ENCODE measurements at regions not wholly inside any gene's neighbourhood (a gene's known extent, or its start where the extent isn't known, plus 50 kb on each side); places are given as distances from the start of the nearest gene placed in this dataset.
A peak's percentile ranks its signal among the peaks of the same experiment; 100 is the strongest.
"Not testable (repeated sequence)": the region's sequence is repeated elsewhere in the genome, so short reads cannot be mapped to it uniquely, and the experiment has no call there.

DNA sequence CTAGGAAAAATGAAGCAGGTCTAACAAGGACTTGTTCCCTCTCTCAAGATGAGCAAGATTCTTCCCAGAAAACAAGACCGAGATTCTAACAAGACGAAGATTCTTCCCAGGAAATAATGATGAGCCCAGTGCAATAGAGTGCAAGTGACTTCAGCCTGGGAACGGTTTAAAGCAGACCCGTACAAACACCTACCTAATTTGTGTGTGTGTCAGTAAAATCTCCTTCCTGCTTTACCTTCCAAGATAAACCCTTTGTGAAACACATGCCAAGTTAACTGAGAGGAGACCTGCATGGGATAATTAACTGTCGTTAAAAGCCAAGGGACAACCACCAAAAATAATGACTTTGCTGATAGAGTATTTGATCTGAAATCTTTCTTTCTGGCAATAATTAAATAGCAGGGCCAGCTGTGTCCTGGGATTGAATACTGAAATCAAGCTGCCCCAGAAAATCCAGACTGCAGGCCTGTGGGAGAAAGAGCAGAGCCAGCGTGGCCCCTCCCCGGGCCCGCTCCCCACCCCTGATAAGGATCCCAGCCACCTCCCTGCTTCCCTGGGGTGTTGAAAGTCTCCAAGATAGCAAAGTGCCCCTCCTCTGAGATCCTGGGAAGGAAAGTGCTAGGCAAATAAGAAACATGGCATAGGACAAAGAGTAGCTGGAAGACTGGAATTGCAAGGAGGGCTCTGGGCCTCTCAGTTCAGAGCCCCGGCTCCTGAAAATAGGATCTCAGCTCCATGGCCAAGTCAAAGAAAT is 145.5 kb downstream of the CYP26B1 start:
- no peak for DNase-seq

DNA sequence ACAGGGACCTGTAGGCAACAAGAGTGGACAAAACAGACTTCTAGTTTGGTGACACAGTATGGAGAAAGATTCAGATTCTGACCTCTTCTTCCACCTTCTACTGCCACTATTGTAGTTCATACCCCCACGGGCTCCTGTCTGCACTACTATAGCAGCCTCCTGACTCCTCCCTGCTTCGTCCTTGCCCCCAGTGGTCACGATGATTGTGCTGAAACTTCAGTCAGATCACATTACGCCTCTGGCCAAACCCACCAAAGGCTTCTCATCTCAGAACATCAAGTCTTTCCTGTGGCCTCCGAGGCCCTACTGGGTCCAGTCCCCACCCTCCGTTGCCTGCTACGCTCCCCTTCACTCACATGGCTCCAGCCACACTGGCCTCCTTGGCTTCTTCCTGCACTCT is 147.6 kb downstream of the CYP26B1 start:
- no peak for DNase-seq

DNA sequence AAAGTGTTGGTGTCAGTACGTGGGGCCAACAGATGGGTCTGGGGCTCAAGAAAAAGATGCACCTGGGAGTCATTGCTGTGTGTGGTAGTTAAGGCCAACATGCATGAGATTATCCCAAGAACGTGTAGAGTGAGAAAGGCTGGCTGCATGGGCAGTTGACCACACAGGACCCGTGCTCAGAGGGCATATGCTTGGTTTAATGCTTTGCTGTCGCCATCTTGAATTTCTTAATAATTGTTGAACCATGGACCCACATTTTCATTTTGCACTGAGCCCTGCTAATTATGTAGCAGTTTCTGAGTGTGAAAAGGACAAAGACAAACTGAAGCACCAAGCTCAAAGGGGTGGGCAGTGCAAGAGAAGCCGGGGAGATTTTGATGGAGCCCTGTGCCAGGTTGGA is 148.1 kb downstream of the CYP26B1 start:
- no peak for DNase-seq

DNA sequence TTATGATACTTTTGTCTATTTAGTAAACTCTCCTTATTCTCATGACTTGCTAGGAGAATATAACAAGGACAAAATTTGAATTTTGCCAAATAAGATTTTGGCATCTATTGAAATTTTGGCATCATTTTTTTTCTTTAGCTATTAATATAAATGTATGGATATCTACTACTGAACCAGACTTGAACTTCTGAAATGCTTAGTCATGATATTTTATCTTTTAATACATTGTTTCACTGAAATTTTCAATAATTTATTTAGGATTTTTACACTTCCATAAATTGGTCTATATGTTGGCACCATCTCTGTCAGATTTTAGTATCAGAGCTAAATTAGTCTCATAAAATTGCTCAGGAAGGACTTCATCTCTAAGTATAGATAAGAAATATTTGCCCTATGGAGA is 149.8 kb downstream of the CYP26B1 start:
- no peak for DNase-seq

DNA sequence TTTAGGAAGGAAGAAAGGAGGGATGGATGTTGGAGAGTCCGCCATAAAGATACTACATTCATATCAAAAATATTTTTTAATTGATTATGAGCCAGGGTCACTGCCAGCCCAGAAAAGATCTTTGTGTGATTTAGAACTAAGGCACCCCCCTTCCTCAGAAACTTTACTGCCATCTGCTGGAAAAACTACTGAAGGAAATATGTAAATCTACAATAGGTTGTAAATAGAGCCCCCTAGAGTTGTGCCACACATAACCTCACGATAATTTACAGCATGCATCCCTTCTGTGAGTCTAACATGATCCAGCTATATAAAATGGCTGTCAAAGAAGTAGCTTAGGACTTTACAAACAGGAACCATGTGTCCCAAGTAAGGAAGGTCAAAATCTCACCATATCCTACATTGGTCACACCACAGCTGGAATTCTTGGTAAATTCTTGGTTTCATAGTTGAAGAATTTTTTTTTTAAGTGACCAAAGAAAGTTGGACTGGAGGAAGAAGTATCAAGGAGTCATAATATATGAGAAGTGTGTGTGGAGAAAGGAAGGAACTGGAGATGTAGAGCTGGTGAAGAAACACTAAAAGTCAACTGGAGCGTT is 152.5 kb downstream of the CYP26B1 start:
- peak; percentile 6 for DNase-seq

DNA sequence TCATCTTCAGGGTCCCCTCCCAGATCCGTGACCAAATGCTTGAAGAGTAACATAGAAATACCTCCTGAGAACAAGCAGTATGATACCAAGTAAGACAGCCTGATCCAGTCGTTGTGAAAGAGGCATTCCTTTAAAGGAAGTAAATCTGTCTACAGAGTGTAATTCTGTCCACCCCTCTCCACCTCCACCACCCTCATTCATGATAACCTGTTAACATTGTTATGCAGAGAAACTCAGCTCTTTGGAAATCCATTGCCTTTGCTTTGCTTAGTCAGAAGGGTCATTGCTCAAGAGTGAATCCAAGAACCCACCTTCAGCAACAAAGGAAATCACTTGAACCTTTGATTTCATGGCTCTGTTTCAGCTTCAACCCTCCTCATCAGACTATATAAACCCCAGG is 155.6 kb downstream of the CYP26B1 start:
- no peak for DNase-seq

DNA sequence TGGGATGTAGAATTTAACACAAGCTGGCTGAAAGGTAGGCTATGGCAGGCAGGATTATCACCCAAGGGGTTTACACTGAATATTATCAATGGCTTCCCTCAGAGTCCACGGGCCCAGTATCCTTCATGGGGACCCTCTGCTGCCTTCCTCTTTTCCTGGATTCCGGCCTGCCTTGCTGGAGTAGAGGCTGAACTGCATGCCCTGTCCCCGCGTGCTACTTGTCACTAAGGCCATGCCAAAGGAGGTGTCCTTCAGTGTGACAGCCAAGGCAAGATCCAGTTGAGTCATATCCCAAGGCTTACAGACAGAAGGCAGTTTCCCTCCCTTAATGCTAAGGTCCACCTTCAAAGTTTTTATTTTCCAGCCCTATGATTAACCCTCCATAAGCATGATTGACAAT is 156.3 kb downstream of the CYP26B1 start:
- no peak for DNase-seq

DNA sequence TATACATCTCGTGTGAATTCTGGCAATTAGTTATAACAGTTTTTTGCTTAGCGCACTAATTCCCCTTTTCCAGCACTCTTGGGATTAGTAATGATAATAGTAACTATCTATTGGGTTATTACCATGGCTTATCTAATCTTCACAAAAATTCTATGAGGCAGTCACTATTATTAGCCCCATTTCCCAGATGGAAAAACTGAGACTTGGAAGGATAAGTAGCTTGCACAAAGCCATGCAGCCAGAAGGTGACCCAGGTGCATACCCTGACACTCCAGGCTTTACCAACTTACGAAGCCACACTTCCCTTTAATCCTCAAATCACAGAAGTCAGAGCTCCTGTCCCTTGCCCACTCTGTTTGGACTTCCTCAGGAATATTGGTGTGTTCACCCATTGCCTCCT is 156.8 kb downstream of the CYP26B1 start:
- no peak for DNase-seq

DNA sequence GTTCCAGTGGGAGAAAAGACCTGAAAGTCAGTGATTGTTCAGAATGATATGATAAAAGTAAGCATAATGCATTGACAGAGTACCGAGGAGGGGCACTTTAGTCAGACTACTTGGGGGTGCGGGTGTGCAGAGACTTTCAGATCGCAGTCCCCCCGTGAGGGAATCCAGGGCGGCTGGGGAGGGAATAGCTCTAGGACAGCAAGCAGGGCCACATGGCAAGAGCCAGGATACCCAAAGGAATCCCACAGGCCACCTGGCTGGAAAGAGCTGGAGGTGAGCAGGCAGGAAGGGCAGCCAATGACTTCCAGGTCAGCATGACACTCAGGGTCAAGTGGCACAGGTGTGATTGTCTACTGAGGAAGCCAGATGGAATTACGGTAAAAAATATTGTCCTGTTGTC is 157.5 kb downstream of the CYP26B1 start:
- no peak for DNase-seq

DNA sequence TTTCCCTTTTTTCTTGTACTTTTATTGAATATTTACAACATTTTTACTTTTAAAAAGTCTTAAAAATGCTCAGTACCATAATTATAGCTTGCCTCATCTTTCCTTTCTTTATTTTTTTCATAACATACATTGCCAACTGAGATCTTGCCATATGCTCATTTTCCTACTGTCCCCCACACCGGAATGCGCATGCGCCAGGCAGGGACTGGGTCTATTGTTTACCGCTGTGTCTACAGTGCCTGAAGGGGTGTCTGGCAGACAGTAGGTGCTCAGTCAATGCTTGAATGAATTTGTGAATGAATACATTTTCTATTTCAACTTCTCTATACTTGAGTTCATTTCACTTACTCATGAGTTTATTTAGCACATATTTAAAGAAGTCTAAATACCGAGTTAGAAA is 158.0 kb downstream of the CYP26B1 start:
- no peak for DNase-seq

DNA sequence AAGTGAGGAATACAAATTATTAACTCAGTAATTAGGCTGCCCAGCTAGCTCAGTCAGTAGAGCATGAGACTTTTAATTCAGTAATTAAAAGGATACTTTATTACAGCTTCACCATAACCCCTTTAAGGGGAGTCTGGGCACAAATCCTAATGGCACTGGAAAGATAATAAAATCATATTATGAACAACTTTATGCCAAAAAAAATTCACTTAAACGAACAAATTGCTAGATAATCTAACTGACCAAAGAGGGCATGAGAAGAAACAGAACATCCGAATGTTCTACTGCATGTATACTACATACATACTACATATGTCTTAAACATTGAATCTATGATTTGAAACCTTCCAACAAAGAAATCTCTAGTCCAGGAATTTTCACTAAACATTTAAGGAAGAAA is 159.5 kb downstream of the CYP26B1 start:
- no peak for DNase-seq

DNA sequence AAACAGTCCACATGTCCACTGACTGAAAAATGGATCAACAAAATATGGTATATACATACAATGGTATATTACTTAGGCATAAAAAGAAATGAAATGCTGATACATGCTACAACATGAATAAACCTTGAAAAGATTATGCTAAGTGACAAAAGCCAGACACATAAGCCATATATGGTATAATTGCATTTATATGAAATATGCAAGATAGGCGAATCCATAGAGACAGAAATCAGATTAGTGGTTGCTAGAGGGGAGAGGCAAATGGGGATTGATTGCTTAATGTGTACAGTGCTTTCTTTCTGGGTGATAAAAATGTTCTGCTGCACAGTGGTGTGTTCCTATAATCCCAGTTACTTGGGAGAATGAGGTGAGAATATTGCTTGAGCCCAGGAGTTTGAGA is 171.0 kb downstream of the CYP26B1 start:
- DNase-seq = no peak

DNA sequence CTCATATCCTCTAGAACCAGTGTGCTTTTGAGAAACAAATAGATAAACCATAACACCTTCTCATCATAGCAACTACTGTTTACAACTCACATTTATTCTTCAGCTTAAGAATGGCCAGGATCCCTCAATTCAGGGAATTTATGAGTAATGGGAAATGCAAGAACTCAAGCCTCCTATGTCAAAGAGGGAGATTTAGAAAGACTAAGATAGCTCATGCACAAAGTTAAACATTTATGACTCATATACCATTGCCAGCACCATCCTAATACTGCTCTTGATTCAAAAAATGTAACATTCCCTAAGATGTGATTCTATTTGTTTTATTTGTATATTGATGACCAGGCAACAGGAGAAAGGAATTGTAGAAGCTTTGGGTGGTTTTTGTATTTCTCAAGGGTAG is 172.8 kb downstream of the CYP26B1 start:
- no peak for DNase-seq

DNA sequence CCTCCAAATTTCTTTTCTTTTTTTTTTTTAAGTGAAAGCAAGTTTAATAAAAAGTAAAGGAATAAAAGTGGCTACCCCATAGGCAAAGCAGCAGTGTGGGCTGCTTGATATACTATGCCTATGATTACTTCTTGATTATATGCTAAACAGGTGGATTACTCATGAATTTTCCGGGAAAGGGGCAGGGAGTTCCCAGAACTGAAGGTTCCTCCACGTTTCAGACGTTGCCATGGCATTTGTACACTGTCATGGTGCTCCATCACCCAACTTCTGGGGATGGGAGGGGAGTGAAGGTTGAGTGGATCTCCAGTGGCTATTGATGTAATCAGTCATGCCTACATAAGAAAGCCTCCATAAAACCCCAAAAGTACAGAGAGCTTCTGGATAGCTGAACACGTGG is 176.2 kb downstream of the CYP26B1 start:
- no peak for DNase-seq

DNA sequence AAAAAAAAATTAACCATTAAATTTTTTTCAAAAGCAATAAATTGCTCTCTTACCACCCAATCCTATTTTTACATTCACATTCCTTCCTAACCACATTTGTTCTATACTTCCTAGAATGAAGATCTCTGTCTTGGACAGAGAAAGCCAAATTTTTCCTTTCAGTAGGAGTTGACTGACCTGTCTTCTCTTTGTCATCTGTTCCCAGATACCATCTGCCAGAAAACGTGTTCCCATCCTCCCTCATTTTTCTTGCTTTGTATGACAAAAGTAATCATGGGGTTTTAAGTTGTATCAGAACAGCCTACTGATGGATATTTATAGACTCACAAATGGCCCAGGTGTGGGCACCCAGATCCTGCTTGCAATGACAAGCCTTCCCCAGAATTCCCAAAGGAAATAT is 182.1 kb downstream of the CYP26B1 start:
- no peak for DNase-seq

DNA sequence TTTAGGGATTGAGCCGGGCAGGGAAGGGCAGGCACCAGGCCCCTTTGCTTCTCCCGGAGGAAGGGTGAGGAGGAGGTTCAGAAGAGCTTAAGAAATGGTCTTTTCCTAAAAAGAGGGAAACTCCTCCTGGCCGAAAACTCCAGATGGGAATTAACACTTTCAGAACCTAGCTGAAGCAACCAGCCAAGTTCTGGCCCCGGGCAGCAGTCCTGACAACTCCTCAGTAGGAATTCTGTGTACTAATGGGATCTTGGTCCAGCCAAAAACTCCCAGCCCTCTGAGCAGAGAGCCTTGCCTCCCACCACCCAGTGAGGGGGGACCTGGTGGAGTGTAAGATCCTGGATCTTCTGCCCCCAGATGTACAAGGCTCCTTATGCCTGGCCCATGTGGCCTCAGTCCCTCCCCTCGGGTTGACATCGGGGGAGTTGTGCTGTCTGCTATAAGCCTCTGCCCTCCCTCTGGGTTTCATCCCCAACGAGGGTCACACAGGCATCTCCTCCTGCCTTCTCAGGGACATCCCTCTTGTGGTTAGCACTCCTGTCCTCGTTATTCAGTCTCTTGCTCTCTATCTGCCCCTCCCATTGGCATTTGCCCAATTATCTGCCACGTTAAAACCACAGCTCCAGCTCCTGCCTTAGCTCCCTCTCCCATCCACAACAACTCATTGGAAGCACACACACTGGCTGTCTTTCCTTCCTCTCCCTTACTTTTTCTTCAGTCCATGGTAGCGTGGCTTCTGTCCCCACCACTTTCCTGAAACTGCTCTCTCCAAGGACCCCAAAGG is 184.6 kb downstream of the CYP26B1 start:
- no peak for DNase-seq

DNA sequence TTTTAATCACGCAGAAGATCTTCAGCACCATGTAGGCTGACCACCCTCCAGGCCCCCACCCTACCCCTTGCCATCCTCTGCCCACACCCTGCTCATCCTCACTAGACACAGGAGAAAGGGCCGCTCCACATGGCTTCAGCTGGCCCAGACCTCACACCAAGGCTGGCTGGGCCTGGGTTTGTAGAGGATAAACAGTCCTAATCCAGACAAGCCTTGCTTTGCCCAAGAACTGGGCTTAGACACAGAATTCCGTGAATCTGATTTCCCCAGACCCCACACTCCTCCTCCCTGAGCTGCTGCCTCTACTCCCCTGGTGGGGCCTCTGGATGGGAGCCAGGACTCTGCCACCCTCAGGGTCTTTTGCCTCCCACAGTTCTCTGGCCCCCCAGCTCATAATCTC is 185.3 kb downstream of the CYP26B1 start:
- DNase-seq = no peak

DNA sequence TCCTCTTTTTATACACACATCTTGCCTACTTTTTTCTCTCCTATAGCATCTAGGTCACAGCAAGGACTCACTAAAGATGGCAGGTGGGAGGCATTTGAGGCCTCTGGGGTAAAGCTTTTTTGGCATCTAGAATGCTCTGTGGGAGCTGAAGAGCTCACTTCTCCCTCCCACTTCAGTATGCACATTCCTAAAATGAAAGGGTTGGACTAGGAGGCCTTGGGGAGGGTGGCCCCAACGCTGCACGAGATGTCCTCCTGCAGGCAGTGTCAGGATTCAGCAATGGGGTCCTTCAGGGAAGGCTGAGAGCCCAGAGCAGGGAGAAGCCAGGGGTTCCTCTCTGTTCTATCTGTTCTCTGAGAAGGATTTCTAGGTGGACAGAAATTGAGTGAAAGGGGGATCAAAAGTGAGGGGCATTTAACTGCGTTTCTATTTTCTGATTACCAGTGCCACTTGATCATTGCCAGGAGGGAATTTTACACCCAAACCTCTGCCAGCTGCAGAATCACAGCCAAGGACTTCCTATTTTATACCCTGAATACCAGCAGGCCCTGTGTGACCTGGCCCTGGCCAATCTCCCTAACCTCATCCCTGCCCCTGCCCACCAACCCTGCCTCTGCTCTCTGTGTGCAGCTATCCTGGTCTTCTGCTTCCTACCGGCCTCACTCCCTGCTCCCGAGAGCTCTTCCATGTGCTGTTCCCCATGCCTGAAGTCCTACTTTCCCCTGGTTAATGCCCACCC is 186.2 kb downstream of the CYP26B1 start:
- no peak for DNase-seq

DNA sequence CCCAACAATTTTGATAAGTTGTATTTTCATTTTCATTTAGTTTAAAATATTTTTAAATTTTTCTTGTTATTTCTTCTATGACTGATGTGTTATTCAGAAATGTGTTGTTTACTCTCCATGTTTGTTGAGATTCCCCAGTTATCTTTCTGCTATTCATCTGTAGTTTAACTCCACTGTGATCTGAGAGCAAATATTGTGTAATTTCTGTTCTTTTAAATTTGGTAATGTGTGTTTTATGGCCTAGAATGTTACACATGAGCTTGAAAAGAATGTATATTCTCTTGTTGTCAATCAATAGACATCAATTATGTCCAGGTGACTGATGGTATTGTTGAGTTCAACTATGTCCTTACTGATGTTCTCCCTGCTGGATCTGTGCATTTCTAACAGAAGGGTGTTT is 188.2 kb downstream of the CYP26B1 start:
- DNase-seq = no peak

DNA sequence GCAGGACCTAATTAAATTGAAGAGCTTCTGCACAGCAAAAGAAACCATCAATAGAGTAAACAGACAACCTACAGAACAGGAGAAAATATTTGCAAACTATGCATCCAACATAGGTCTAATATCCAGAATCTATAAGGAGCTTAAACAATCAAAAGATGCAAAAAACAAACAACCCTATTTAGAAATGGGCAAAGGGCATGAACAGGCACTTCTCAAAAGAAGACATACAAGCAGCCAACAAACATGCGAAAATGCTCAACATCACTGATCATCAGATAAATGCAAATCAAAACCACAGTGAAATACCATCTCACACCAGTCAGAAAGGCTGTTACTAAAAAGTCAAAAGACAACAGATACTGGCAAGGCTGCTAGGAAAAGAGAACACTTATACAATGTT is 189.2 kb downstream of the CYP26B1 start:
- not testable (repeated sequence) for DNase-seq

DNA sequence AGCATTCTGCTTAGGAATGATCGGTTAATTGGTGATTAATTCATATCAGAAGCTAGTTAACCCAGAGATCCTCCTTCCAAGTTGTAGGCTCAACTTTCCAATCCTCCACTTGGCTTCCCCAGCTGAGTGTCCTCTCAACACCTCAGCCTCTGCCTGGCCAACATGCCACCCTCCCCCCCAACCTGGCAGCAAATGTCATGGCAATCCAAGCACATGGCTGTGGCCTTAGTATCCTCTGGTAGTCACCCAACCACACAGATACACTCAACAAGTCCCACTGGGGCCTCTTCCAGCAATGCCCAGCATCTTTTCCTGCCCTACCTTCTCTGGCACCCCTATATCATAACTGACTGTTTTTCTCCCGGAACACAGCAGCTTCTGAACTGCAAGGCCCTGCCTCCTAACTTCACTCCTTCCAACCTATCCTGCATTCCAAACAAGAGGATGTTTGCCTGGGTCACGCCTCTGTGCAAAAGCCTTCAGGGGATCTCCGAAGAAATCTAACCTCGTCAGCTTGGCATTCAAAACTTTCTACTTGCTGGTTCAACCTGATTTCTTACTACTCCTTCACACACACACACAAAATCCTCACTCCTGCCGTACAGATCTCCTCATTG is 195.0 kb downstream of the CYP26B1 start:
- no peak for DNase-seq

DNA sequence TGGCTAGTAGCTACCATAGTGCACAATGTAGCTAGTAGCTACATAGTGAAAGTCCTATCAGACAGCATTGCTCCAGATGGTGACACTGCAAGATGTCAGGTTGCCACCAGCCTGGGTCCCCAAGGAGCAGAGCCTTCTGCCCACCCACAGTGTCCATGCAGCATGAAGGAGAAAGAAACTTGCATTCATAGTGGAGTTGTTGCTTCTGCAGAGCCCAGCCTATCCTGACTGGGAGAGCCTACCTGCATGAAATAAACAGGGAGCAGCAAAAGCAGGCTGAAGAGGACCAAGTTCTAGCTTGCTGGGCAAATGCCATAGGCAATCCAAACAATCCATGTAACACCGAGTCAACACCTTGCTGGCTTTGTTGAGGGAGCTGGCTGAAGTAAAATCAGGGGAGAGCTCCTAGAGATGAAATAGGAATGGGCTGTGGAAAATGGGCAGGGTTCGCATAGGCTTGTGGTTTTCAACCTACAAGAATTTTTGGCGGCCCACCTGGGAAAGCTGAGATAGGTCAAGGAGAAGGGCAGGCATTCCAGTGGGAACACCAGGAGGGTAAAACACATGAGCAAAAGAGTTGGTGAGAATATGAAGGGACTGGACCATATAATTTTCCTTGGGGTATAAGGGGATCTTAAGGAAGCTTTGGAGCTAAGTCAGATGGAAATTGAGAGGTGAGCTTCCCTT is 195.8 kb downstream of the CYP26B1 start:
- no peak for DNase-seq

DNA sequence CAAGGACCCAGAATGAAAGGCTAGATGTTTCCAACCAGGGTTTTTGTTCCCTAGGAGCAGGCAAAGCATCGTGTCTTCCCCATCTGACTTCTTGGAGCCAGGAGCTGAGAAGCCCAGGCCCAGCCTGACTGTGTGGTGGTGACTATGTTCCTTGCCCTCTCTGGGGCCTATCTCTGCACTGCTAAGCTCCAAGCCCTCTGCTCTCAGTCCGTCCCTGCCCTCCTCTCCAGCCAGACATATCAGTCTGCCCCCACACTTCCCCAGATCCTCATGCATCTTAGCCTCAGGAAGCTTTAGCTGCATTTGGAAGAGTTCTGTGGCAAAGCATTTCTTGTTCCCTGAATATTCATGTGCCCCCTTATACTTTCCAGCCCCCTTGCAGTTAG is 196.6 kb downstream of the CYP26B1 start:
- DNase-seq = no peak

All from DMS153 (cell line).